Skeletal muscle tissue (tissue), 3 donors: ENCODE measurements at regions not wholly inside any gene's neighbourhood (a gene's known extent, or its start where the extent isn't known, plus 50 kb on each side); places are given as distances from the start of the nearest gene placed in this dataset.

ENCODE experiments used
- H3K27ac ChIP-seq: one replicate; pipeline ENCODE4 v1.7.0; 2013; ENCODE audit warnings: mild to moderate bottlenecking, low read depth, low read length, inconsistent platforms
- H3K27me3 ChIP-seq, 3 donors: one replicate each; pipeline ENCODE4 v1.7.0; 2013; ENCODE audit warnings: low read length in 3 of 3; ENCODE audit not compliant: control insufficient read depth in 3 of 3, insufficient read depth in 3 of 3
- H3K36me3 ChIP-seq, 3 donors: one replicate each; pipeline ENCODE4 v1.7.0; 2013; ENCODE audit warnings: low read length in 3 of 3; ENCODE audit not compliant: control insufficient read depth in 3 of 3, insufficient read depth in 3 of 3
- H3K4me1 ChIP-seq, 3 donors: one replicate each; pipeline ENCODE4 v1.7.0; 2013; ENCODE audit warnings: low read length in 3 of 3, mild to moderate bottlenecking in 3 of 3; ENCODE audit not compliant: control insufficient read depth in 3 of 3, insufficient read depth in 3 of 3
- H3K4me3 ChIP-seq, 3 donors: one replicate each; pipeline ENCODE4 v1.7.0; 2013; ENCODE audit warnings: low read length in 3 of 3
- H3K9ac ChIP-seq, 3 donors: one replicate each; pipeline ENCODE4 v1.7.0; 2013; ENCODE audit warnings: low read length in 3 of 3, mild to moderate bottlenecking in 3 of 3, moderate library complexity in 2 of 3, low read depth in 1 of 3
- H3K9me3 ChIP-seq, 3 donors: one replicate each; pipeline ENCODE4 v1.7.0; 2013; ENCODE audit warnings: low read length in 3 of 3; ENCODE audit not compliant: control insufficient read depth in 3 of 3
- donor health status: Osteomylitis.

DNA sequence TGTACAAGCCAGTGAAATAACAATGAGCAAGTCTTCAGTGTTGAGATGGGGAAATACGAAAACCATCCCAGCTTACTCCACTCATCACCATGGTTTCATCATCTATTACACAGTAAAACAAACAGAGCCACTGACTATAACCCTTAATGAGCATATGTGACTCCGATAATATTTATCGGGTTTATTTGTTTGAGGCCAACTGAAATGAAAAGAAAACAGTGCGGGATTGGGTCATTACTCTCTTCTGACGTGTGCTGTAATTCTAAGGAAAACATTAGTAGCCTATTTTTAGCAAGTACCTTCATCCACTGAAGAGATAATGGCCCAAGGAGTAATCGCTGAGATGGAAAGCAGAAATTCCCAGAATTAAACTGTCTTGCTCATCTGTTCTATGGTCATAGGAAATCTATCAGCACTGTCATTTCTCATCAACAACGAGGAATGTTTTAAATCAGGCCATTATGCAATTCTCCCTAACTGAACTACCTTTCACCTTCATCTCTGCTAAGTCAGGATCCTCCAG is 716.5 kb downstream of the INHBA start:
- Histone ChIP-seq H3K9ac (no peak overlapping the region), H3K4me1 (no peaks in the 10 kb centered on the region), H3K27ac (no peak overlapping the region), H3K27me3 (no peaks in the 10 kb centered on the region), H3K4me3 (no peak overlapping the region), H3K36me3 (no peaks in the 10 kb centered on the region), H3K9me3 (no peaks in the 10 kb centered on the region)

DNA sequence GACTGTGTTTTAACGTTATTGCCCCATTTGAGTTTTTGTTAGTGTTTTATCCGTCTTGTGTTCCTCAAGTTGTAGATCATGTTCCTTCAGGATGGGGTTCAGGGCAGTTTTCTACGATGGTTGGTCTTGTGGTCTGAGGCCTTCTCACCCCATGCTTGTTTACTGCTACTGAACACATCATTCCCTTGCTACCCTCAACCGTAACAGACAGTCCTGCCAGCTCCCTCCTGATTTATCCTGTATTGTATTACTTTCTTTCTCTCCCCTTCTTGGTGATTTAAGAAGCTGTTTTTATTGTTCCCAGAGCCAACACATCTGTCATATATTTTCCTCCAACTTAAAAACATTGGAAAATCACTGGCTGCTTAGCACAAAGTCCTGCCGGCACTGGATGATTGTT is 719.8 kb downstream of the INHBA start:
- Histone ChIP-seq H3K27me3 (no peaks in the 10 kb centered on the region), H3K4me3 (no peak overlapping the region), H3K27ac (no peak overlapping the region), H3K36me3 (no peaks in the 10 kb centered on the region), H3K4me1 (no peaks in the 10 kb centered on the region), H3K9ac (no peak overlapping the region), H3K9me3 (no peaks in the 10 kb centered on the region)

DNA sequence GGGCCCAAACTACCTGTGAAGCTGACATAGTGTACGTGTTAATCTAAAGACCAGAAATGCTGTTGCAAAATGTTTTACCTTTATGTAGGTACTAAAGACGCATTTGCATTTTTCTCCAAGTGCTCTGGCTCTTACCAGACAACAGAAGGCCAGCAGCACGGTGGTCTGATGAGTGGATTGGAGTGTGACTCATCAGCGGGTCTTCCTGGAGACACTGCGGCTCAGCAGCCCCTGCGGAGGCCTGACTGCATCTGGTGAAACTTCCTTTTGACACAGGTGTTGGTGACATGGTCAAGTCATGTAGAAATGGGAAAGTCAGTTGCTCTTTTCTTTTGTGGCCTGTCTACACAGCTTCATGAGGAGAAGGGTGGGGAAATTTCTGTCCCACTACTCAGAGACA is 723.6 kb downstream of the INHBA start:
- H3K27ac ChIP-seq: no peak overlapping the region
- no peaks in the 10 kb centered on the region for H3K36me3 ChIP-seq
- no peak overlapping the region for H3K4me3 ChIP-seq
- no peaks in the 10 kb centered on the region for H3K27me3 ChIP-seq
- H3K9ac ChIP-seq: no peak overlapping the region
- H3K4me1 ChIP-seq: no peaks in the 10 kb centered on the region
- H3K9me3 ChIP-seq: no peaks in the 10 kb centered on the region

DNA sequence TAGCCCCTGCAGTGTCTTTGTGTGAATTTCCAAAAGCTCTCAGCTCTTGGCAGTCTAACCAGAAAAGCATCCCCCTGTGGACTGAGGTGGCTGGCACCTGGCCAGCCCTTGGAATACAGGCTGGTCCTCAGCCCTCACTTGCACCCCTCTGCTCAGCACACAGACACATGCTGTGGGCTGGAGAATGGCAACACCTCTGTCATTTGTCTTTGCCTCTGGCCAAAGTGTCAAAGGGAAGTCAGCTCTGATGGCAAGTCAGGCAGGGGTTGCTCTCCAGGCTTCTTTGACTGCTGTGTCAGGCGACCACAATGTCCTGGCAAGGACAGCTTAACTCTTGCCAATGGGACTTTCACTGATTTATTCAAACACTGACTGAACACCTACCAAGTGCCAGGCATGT is 724.8 kb downstream of the INHBA start:
- Histone ChIP-seq H3K27me3 (no peaks in the 10 kb centered on the region), H3K4me1 (no peaks in the 10 kb centered on the region), H3K9ac (no peak overlapping the region), H3K36me3 (no peaks in the 10 kb centered on the region), H3K27ac (no peak overlapping the region), H3K9me3 (no peaks in the 10 kb centered on the region), H3K4me3 (no peak overlapping the region)

DNA sequence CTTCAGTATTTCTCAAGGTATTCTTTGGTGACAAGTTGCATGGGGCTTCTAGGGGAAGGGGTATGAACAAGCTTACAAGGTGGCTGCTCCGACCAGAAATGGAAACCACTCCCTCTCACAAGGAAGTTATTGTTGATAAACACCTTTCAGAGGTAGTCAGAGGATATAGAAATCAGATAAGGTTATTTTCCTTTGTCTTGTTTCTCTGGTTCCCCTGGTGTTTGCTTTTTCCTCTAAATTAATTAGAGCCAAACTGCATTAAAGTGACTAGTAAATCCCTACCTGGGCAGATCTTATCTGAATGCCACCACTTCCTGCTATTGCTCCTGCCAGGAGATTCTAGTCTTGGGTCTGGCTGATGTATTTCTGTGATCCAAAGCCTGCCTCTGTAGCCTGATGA is 725.4 kb downstream of the INHBA start:
- Histone ChIP-seq H3K4me3 (no peak overlapping the region), H3K27ac (no peak overlapping the region), H3K9ac (no peak overlapping the region), H3K27me3 (no peaks in the 10 kb centered on the region), H3K4me1 (no peaks in the 10 kb centered on the region), H3K9me3 (no peaks in the 10 kb centered on the region), H3K36me3 (no peaks in the 10 kb centered on the region)

DNA sequence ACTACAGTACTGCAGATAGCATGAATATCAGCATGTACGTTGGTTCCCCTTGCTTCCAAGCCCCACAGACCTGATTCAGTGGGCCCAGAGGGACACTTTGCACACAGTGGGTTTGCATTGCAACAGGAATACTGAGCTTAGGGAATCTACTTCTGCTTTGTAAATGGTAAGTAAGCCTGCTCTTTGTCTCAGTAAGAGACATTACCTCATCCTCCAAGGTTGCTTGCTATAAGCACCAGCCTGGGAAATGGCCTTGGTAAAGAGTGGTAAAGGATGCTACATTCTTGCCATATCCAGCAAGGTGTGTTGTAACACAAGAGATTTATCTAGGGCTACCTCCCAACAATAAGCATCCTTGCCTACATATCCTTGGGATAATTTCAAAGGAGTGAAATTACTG is 730.5 kb downstream of the INHBA start:
- H3K36me3 ChIP-seq: no peaks in the 10 kb centered on the region
- H3K4me3 ChIP-seq: no peak overlapping the region
- no peak overlapping the region for H3K9ac ChIP-seq
- H3K4me1 ChIP-seq: no peaks in the 10 kb centered on the region
- H3K27me3 ChIP-seq: no peaks in the 10 kb centered on the region
- no peak overlapping the region for H3K27ac ChIP-seq
- H3K9me3 ChIP-seq: no peaks in the 10 kb centered on the region

DNA sequence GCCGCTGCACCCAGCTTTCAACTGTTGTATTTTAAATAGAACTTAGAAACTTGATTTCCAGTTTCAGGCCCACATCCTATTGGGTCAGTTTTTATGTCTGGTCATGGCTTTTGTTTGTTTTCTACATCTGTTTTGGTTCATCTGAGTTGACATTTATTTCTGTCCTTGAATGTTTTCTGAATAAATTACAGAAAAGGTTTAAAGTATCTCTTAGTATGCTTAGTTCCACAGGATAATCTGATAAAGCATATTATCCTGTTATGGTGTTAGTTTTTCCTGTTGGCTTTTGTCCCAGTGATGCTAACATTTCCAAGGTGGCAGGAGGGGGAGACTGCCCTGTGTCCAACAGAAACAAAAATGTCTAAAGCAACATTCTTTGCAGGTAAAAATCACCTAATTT is 733.2 kb downstream of the INHBA start:
- H3K36me3 ChIP-seq: no peaks in the 10 kb centered on the region
- no peak overlapping the region for H3K4me3 ChIP-seq
- H3K27ac ChIP-seq: no peak overlapping the region
- no peaks in the 10 kb centered on the region for H3K27me3 ChIP-seq
- H3K4me1 ChIP-seq: no peaks in the 10 kb centered on the region
- no peak overlapping the region for H3K9ac ChIP-seq
- H3K9me3 ChIP-seq: no peaks in the 10 kb centered on the region

DNA sequence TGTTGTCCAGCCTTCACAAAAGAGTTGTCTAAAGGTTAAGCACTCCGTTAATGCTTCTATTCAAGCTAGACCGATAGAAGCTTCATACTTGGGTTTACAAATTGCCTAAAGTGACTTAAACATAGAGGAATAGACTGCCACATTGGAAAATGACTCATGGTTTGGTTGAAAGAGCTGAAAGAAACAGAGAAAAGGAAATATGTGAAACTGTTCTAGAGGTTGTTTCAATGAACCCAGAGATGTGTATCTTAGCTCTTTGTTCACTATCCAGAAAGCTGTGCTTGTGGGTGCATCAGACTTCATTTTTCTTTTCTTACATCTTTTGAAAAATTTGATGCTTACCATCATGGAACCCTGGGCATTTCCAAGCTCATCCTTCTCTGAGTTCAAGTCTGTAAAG is 736.2 kb downstream of the INHBA start:
- no peaks in the 10 kb centered on the region for H3K9me3 ChIP-seq
- H3K4me1 ChIP-seq: no peaks in the 10 kb centered on the region
- no peak overlapping the region for H3K4me3 ChIP-seq
- no peak overlapping the region for H3K27ac ChIP-seq
- H3K9ac ChIP-seq: no peak overlapping the region
- no peaks in the 10 kb centered on the region for H3K36me3 ChIP-seq
- no peaks in the 10 kb centered on the region for H3K27me3 ChIP-seq

DNA sequence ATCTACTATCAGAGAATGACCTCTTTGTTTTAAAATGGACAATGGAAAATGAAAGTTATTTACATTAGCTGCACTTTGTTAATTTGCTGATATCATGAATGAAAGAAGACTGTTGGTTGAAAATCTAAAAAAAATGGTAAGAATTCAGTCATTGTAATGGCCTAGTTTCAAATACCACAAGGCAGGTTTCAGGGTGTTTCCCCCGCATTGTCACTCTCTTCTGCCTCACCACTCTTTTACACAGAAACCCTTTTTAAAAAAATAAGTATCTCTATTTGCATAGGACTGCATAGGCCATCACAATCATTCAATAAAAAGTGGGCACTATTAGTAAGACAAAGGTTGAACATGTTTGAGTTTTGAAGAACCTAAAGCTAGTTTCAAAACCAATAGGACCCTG is 737.1 kb downstream of the INHBA start:
- no peaks in the 10 kb centered on the region for H3K9me3 ChIP-seq
- no peaks in the 10 kb centered on the region for H3K27me3 ChIP-seq
- no peak overlapping the region for H3K27ac ChIP-seq
- H3K4me1 ChIP-seq: no peaks in the 10 kb centered on the region
- H3K36me3 ChIP-seq: no peaks in the 10 kb centered on the region
- no peak overlapping the region for H3K9ac ChIP-seq
- no peak overlapping the region for H3K4me3 ChIP-seq

DNA sequence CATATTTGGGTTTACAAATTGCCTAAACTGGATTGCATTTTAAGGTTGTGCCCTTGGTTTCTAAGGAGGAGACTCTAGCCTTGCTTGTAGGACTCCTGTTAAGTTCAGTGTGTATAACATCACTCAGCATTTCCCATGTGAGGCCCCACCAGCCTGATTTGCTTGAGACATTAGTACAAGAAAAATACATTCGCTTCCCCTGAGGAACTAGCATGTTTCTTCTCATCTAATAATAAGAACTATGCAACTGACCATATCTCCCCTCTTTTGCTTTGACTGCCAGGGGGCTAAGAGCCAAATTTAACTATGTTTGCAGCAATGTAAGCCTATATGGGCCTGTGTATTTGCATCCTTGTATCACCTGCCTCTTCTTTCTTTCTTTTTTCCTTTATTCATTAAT is 737.9 kb downstream of the INHBA start:
- H3K4me3 ChIP-seq: no peak overlapping the region

DNA sequence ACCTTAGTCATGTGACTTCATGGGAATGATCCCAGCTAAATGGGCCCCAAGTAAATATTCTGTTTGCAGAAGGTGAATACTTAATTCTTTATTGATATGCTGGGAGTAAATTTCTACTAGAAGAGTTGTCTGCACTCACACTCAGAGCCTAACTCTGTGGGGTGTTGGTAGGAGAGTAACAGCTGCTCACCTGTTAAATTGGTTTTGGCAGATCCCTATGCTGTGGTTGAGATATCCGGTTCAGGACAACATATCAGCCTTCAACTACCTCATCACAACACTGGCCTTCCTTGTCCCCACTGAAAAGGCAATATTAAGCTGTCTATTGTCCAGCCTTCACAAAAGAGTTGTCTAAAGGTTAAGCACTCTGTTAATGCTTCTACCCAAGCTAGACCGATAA is 738.3 kb downstream of the INHBA start:
- Histone ChIP-seq H3K27ac (no peak overlapping the region), H3K9ac (no peak overlapping the region), H3K4me3 (no peak overlapping the region), H3K4me1 (no peaks in the 10 kb centered on the region), H3K27me3 (no peaks in the 10 kb centered on the region), H3K36me3 (no peaks in the 10 kb centered on the region), H3K9me3 (no peaks in the 10 kb centered on the region)

More for the DNA sequence above, 737.9 kb downstream of the INHBA start:
- no peak overlapping the region for H3K27ac ChIP-seq
- H3K9me3 ChIP-seq: no peaks in the 10 kb centered on the region
- H3K4me1 ChIP-seq: no peaks in the 10 kb centered on the region
- no peaks in the 10 kb centered on the region for H3K27me3 ChIP-seq
- H3K36me3 ChIP-seq: no peaks in the 10 kb centered on the region
- H3K9ac ChIP-seq: no peak overlapping the region
